Adrenal gland (tissue), 5 donors: ENCODE measurements at regions not wholly inside any gene's neighbourhood (a gene's known extent, or its start where the extent isn't known, plus 50 kb on each side); places are given as distances from the start of the nearest gene placed in this dataset.

Experiments used
- POLR2A ChIP-seq, 2 donors: fragments of 450-650 bp; IDR thresholded peaks; one replicate each; pipeline ENCODE4 v1.6.1; 2017; ENCODE audit warnings: antibody characterized with exemption in 2 of 2, mild to moderate bottlenecking in 2 of 2, moderate library complexity in 1 of 2
- TF ChIP-seq, protein P1 (sequence below), 6 experiments: fragments of 450-650 bp in 4 of 6; fragments of 200-600 bp in 2 of 6; sonication (generic) in 1 of 6; IDR thresholded peaks; 1 replicate in 5 of 6; 2 replicates in 1 of 6; pipeline versions ENCODE4 v1.5.1 to v1.8.0; 2016 to 2021; ENCODE audit warnings: antibody characterized with exemption in 6 of 6, mild to moderate bottlenecking in 2 of 6, moderate library complexity in 1 of 6
- donor health status: DM: no; HTN: no; CAD: no.

DNA sequence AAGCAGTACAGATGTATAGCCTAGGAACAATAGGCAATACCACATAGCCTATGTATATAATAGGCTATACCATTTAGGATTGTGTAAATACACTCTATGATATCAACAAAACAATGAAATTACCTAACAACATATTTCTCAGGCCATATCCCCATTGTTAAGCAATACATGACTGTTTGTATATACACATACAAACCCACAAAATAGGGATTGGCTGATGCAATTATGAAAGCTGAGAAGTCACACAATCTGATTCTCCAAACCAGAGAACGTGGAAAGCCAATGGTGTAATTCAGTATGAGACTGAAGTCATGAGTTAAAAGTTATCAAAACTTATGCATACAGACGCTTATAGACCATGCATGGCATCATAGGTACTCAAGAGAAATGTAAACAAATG lies 700.1 kb upstream of the RAG2 start:
- TF ChIP-seq POLR2A (IDR thresholded peaks at IDR 0.05): no peak
- TF ChIP-seq, protein P1, sequence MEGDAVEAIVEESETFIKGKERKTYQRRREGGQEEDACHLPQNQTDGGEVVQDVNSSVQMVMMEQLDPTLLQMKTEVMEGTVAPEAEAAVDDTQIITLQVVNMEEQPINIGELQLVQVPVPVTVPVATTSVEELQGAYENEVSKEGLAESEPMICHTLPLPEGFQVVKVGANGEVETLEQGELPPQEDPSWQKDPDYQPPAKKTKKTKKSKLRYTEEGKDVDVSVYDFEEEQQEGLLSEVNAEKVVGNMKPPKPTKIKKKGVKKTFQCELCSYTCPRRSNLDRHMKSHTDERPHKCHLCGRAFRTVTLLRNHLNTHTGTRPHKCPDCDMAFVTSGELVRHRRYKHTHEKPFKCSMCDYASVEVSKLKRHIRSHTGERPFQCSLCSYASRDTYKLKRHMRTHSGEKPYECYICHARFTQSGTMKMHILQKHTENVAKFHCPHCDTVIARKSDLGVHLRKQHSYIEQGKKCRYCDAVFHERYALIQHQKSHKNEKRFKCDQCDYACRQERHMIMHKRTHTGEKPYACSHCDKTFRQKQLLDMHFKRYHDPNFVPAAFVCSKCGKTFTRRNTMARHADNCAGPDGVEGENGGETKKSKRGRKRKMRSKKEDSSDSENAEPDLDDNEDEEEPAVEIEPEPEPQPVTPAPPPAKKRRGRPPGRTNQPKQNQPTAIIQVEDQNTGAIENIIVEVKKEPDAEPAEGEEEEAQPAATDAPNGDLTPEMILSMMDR (IDR thresholded peaks at IDR 0.05): no peak
